ENCODE measurements at regions not wholly inside any gene's neighbourhood (a gene's known extent, or its start where the extent isn't known, plus 50 kb on each side); places are given as distances from the start of the nearest gene placed in this dataset.

DNA sequence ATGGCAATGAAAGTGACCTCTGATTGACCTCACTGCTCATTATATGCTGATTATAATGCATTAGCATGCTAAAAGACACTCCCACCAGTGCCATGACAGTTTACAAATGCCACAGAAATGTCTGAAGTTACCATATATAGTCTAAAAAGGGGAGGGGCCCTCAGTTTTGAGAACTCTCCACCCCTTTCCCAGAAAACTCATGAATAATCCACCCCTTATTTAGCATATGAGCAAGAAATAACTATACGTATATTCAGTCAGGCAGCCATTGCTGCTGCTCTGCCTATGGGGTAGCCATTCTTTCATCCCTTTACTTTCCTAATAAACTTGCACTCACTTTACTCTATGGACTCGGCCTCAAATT is 163.1 kb downstream of the ESM1 start:
- TF ChIP-seq CTCF (IDR thresholded peaks at IDR 0.05) (no peak), POLR2A (IDR thresholded peaks at IDR 0.05) (no peak), EP300 (IDR thresholded peaks at IDR 0.05) (no peak), POLR2AphosphoS5 (IDR thresholded peaks at IDR 0.05) (no peak)

All from stomach (tissue), 4 donors.